ENCODE measurements at regions not wholly inside any gene's neighbourhood (a gene's known extent, or its start where the extent isn't known, plus 50 kb on each side); places are given as distances from the start of the nearest gene placed in this dataset.

DNA sequence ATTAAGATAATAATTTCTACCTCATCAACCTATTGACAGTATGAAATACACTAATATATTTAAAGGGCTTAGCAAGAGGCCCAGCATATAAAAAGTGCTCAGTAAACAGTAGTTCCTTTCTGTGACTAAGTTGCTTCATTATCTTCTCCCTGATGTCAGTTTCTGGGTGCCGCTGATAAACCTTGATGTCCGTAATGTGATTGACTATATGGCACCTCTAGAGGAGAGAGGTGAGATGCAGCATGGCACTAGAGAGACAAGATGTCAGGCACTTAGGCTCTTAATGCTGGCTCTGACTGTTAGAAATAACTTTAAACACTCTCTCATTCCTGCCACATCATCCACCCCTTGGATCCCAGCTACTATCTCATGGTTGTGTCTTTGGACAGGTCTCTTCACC lies 455.9 kb upstream of the KLF4 start:
- no peak for DNase-seq (ENCODE audit: low spot score)
- Histone ChIP-seq H3K36me3 (ENCODE audit: low read depth) (no peaks in the 10 kb centered on the region), H3K27ac (ENCODE audit: poor library complexity, severe bottlenecking) (no peak overlapping the region), H3K27me3 (ENCODE audit: insufficient read depth, poor library complexity, severe bottlenecking) (no peaks in the 10 kb centered on the region), H3K4me3 (ENCODE audit: severe bottlenecking) (no peak overlapping the region), H3K9me3 (ENCODE audit: severe bottlenecking) (no peaks in the 10 kb centered on the region), H3K4me1 (ENCODE audit: insufficient read depth, poor library complexity, severe bottlenecking) (no peaks in the 10 kb centered on the region)
- TF ChIP-seq, protein P1, sequence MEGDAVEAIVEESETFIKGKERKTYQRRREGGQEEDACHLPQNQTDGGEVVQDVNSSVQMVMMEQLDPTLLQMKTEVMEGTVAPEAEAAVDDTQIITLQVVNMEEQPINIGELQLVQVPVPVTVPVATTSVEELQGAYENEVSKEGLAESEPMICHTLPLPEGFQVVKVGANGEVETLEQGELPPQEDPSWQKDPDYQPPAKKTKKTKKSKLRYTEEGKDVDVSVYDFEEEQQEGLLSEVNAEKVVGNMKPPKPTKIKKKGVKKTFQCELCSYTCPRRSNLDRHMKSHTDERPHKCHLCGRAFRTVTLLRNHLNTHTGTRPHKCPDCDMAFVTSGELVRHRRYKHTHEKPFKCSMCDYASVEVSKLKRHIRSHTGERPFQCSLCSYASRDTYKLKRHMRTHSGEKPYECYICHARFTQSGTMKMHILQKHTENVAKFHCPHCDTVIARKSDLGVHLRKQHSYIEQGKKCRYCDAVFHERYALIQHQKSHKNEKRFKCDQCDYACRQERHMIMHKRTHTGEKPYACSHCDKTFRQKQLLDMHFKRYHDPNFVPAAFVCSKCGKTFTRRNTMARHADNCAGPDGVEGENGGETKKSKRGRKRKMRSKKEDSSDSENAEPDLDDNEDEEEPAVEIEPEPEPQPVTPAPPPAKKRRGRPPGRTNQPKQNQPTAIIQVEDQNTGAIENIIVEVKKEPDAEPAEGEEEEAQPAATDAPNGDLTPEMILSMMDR (IDR thresholded peaks at IDR 0.05; ENCODE audit: poor library complexity, severe bottlenecking): no peak
- ATAC-seq (ENCODE audit: low read depth): no peak

DNA sequence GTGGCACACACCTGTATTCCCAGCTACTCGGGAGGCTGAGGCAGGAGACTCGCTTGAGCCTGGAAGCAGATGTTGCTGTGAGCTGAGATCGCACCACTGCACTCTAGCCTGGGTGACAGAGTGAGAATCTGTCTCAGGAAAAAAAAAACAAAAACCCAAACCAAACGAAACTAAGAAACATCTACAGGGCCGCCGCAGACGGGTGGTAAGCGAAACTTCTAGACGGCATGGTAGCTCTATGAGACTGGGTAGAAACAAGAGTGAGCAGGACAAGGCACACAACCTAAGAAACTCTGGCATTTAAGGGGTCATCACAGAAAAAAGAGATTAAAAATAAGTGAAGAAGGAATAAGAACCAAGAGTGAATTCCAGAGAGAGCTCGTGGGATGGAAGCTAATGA lies 454.8 kb upstream of the KLF4 start:
- H3K4me3 ChIP-seq (ENCODE audit: severe bottlenecking): no peak overlapping the region
- no peaks in the 10 kb centered on the region for H3K36me3 ChIP-seq (ENCODE audit: low read depth)
- H3K27ac ChIP-seq (ENCODE audit: poor library complexity, severe bottlenecking): no peak overlapping the region
- H3K4me1 ChIP-seq (ENCODE audit: insufficient read depth, poor library complexity, severe bottlenecking): no peaks in the 10 kb centered on the region
- DNase-seq (ENCODE audit: low spot score): no peak
- ATAC-seq (ENCODE audit: low read depth): no peak
- H3K27me3 ChIP-seq (ENCODE audit: insufficient read depth, poor library complexity, severe bottlenecking): no peaks in the 10 kb centered on the region
- no peaks in the 10 kb centered on the region for H3K9me3 ChIP-seq (ENCODE audit: severe bottlenecking)
- TF ChIP-seq, protein P1 (IDR thresholded peaks at IDR 0.05; ENCODE audit: poor library complexity, severe bottlenecking): no peak

DNA sequence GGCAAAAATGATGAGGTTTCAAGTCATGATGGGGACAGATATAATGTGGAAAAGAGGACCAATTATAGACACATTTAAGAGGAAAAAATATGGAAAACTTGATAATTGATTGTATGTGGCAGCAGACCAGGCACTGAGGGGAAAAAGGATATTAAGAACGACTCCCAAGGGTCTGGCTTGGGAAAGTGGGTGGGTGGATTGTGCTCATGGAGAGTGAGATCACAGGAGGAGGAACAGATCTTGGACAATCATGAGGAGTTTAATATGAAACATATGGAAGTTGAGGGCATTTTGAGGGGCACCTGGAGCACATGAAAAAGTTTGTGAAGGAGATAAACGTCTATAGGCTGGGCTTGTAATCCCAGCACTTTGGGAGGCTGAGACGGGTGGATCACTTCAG lies 454.3 kb upstream of the KLF4 start:
- DNase-seq (ENCODE audit: low spot score) (no peak), ATAC-seq (ENCODE audit: low read depth) (no peak)
- Histone ChIP-seq H3K27me3 (ENCODE audit: insufficient read depth, poor library complexity, severe bottlenecking) (no peaks in the 10 kb centered on the region), H3K9me3 (ENCODE audit: severe bottlenecking) (no peaks in the 10 kb centered on the region), H3K36me3 (ENCODE audit: low read depth) (no peaks in the 10 kb centered on the region), H3K4me1 (ENCODE audit: insufficient read depth, poor library complexity, severe bottlenecking) (no peaks in the 10 kb centered on the region), H3K27ac (ENCODE audit: poor library complexity, severe bottlenecking) (no peak overlapping the region), H3K4me3 (ENCODE audit: severe bottlenecking) (no peak overlapping the region)
- TF ChIP-seq, protein P1 (IDR thresholded peaks at IDR 0.05; ENCODE audit: poor library complexity, severe bottlenecking): no peak

DNA sequence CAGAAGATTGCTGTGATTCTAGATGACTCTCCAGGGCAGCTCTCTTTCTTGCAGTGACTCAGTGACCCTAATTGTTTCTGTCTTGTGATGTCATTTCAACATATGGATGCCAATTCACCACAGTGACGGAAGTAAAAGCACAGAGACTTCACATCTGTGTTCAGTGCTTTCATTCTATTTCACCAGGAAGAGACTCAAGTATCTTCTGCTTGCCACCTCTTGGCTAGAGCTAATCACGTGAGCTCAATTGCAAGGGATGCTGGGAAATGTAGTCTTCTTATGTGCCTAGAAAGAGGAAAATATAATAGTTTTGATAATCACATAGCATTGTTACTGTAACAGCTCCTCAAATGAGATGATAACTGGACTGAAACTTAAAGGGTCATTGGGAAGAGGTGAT lies 453.3 kb upstream of the KLF4 start:
- no peaks in the 10 kb centered on the region for H3K4me1 ChIP-seq (ENCODE audit: insufficient read depth, poor library complexity, severe bottlenecking)
- DNase-seq (ENCODE audit: low spot score) (no peak), ATAC-seq (ENCODE audit: low read depth) (no peak)
- no peaks in the 10 kb centered on the region for H3K27me3 ChIP-seq (ENCODE audit: insufficient read depth, poor library complexity, severe bottlenecking)
- H3K27ac ChIP-seq (ENCODE audit: poor library complexity, severe bottlenecking): no peak overlapping the region
- no peak overlapping the region for H3K4me3 ChIP-seq (ENCODE audit: severe bottlenecking)
- no peaks in the 10 kb centered on the region for H3K9me3 ChIP-seq (ENCODE audit: severe bottlenecking)
- no peaks in the 10 kb centered on the region for H3K36me3 ChIP-seq (ENCODE audit: low read depth)
- TF ChIP-seq, protein P1 (IDR thresholded peaks at IDR 0.05; ENCODE audit: poor library complexity, severe bottlenecking): no peak

DNA sequence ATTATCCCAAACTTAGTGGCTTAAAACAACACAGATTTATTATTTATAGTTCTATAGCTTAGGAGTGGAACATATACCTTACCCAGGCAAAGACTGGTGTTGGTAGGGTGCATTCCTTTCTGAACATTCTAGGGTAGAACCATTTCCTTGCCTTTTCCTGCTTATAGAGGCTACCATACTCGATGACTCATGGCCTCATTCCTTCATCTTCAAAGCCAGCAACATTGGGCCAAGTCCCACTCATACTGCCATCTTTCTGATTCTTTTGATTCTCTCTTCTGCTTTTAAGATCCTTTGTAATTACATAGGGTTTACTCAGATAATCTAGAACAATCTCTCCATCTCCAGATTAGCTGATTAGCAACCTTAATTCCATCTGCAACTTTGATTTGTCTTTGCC lies 452.7 kb upstream of the KLF4 start:
- Histone ChIP-seq H3K27me3 (ENCODE audit: insufficient read depth, poor library complexity, severe bottlenecking) (no peaks in the 10 kb centered on the region), H3K4me3 (ENCODE audit: severe bottlenecking) (no peak overlapping the region), H3K4me1 (ENCODE audit: insufficient read depth, poor library complexity, severe bottlenecking) (no peaks in the 10 kb centered on the region), H3K9me3 (ENCODE audit: severe bottlenecking) (no peaks in the 10 kb centered on the region), H3K36me3 (ENCODE audit: low read depth) (no peaks in the 10 kb centered on the region), H3K27ac (ENCODE audit: poor library complexity, severe bottlenecking) (no peak overlapping the region)
- TF ChIP-seq, protein P1 (IDR thresholded peaks at IDR 0.05; ENCODE audit: poor library complexity, severe bottlenecking): no peak
- no peak for ATAC-seq (ENCODE audit: low read depth)
- DNase-seq (ENCODE audit: low spot score): no peak

All from RWPE2 (cell line).